Activated T-cell treated with anti-CD3 and anti-CD28 coated beads for 48 hours (primary cell): ENCODE measurements at regions not wholly inside any gene's neighbourhood (a gene's known extent, or its start where the extent isn't known, plus 50 kb on each side); places are given as distances from the start of the nearest gene placed in this dataset.
"Not testable (repeated sequence)": the region's sequence is repeated elsewhere in the genome, so short reads cannot be mapped to it uniquely, and the experiment has no call there.

Experiments
- DNase-seq: peaks from one replicate; pipeline ENCODE4 v3.0.0-alpha.2; 2020; ENCODE audit warnings: low read depth

DNA sequence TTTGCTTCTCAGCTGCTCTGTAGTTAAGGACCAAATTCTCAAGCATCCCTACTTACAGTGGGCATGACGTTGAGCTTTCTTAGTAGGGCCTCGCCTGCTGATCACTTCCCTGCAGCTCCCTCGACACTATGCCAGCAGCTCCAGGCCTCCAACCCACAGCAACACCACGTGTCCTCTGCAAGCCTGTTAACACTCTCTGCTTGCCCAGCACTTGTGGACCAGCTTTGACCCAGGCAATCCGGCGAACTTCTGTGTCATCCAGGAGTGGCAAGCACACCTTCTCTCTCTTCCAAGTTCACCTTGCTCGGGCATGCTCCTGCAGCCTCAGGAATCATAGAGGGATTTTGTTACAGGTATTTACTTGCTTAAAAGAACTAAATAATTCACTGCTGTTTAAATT is 138.6 kb upstream of the FHL2 start:
- DNase-seq, result no peak

DNA sequence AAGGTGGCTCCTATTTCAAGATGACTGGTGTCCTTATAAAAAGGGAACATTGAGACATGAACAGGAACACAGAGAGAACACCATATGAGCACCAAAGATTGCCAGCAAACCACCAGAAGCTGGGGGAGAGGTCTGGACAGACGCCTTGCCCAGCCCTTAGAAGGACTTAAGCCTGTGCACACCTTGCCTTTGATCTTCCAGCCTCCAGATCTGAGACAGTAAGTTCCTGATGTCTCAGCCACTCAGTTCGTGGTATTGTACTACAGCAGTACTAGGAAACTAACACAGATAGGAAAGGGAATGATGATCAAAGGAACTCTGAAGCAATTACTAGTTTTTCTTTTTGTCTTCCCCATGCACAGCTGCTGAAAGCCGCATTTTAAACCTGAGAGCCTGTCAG is 137.3 kb upstream of the FHL2 start:
- no peak for DNase-seq

DNA sequence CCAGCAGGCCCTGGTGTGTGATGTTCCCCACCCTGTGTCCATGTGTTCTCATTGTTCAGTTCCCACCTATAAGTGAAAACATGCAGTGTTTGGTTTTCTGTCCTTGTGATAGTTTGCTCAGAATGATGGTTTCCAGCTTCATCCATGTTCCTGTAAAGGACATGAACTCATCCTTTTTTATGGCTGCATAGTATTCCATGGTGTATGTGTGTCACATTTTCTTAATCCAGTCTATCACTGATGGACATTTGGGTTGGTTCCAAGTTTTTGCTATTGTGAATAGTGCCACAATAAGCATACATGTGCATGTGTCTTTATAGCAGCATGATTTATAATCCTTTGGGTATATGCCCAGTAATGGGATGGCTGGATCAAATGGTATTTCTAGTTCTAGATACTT is 130.4 kb upstream of the FHL2 start:
- DNase-seq, result not testable (repeated sequence)

DNA sequence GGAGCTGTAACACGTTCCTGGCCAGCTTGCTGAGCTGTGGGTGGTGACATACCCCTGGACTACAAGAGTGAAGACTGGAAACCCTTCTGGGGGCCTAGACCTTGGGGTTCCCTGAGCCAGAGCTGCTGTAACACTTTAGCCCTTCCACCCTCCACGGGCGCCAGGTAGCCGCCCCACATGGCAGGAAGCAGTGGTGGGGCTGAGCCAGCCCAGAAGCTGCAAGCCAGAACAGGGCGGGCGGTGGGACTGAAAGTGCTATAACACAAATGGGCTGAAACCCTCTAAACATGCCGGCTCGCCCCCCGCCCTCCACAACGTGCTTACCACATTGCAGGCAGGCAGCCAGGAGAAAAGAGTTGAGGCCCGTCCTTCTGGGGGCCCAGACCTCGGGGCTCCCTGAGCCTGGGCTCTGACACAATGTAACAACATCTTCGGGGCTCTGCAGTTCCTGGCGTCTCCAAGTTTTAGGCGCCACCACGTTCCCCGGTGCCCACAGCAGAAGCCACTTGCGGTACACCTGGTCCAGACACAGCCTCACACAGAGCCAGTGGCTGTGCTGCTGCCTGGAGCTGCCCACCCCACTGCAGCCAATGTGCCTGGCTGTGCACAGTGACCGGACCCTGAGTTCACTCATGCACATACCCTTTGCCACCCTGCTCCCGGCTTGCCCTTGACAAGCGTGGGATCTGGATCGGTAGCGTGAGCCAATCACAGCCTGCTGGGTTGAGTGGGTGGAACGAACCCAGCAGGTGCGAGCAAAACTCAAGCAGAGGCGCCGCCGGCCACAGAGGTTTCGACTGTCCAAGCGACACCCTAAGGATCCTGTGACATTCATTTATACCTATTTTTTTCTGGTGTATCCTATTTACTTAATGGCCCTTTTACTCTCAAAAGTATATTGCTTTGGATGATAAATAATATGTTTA is 127.4 kb upstream of the FHL2 start:
- no peak for DNase-seq

DNA sequence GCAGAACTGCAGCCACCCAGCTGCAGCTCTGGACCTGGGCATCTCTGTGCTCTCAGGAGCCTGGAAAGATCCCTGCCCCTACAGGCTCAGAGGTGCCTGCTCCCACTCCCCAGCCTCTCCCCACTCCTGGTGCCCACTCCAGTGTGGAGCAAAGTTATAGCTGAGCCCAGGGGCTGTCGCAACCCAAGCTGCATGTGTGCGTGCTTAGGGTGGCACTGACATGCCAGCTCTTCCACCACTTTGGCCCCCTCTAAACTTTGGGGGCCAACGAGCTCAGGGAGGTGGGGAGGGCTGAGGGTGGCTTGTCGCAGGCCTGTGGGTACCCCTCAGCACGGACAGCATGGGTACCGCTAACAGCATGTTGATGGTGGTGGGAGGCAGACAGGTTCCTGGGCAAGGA is 126.3 kb upstream of the FHL2 start:
- DNase-seq, result no peak

DNA sequence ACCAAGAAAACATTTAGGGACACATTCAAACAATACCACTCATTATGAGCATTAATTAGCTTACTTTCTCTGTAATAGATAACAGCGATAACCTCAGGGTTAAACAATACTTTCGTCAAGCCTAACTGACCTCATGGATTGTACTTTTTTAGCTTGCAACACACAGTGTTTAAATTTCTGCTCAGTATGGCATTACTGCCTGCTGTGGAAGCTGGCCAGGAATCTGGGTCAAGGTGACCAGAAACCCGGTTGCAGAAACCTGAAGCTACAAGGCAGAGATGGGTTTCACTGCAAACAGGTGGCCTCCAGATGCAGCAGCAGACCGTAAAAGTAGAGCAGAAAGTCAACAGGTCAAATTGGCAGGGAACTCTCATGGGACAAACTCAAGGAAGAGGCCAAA is 123.8 kb upstream of the FHL2 start:
- DNase-seq, result no peak

DNA sequence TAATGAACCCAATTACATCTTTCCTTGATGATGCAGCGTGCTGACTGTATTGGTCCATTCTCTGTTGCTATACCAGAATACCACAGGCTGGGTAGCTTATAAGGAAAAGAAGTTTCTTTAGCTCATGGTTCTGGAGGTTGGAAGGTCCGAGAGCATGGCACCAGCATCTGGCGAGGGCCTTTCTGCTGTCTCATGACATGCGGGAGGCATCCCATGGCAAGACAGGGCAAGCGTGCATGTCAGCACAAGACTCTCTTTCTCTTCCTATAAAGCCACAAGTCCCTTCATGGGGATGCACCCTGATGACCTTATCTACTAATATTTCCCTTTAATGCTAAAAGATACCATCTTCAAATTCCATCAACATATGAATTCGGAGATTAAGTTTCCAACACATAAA is 122.8 kb upstream of the FHL2 start:
- no peak for DNase-seq

DNA sequence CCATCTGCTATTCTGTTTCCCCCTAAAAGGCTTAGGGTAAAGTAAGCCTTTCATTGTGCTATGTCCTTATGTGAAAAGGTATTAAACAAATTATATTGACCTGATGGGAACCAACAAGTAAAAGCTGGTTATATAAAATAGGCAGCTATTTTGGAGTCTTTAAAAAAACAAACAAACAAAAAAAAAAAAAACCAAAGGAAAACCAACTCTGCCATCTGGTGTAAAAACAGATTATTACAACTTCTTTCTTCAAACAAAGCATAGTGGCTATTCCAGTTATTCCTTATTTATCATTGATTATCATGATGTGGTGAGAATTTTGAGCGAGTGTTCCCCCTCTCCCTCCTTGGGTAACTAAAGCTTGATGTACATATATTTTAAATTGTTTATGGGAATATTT is 122.3 kb upstream of the FHL2 start:
- DNase-seq, result no peak

DNA sequence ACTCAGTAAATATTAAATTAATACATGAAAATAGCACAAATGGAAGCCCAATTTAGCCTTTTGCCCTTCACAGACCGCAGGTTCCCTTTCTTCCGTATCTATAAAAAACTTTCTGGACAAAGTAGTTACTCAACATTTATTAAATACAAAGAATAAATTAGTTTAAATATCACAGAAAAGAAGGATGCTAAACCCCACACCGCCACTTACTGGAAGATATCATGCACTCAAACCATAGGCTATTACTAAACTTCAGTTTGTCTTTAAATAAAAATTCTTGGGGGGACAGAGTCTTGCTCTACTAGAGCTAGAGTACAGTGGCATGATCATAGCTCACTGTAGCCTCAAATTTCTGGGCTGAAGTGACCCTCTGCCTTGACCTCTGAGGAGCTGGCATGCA is 120.7 kb upstream of the FHL2 start:
- no peak for DNase-seq

DNA sequence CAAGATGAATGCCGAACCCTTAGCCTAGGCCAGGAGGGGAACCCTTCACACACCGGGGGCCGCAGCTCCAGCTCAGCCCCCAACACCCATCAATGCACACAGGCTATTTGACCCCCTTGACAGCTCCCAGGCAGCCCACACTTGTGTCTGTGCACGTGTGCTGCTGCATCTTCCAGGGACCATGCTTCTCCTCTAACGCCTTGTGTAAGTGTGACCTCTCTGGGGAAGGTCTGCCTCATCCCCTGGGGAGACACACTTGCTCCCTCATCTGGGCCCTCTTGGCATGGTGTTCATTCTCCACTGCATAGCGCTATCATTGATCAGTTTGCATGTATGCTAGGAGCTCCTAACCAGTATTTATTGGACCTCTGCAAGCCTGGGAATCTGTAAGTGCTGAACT is 120.0 kb upstream of the FHL2 start:
- no peak for DNase-seq

DNA sequence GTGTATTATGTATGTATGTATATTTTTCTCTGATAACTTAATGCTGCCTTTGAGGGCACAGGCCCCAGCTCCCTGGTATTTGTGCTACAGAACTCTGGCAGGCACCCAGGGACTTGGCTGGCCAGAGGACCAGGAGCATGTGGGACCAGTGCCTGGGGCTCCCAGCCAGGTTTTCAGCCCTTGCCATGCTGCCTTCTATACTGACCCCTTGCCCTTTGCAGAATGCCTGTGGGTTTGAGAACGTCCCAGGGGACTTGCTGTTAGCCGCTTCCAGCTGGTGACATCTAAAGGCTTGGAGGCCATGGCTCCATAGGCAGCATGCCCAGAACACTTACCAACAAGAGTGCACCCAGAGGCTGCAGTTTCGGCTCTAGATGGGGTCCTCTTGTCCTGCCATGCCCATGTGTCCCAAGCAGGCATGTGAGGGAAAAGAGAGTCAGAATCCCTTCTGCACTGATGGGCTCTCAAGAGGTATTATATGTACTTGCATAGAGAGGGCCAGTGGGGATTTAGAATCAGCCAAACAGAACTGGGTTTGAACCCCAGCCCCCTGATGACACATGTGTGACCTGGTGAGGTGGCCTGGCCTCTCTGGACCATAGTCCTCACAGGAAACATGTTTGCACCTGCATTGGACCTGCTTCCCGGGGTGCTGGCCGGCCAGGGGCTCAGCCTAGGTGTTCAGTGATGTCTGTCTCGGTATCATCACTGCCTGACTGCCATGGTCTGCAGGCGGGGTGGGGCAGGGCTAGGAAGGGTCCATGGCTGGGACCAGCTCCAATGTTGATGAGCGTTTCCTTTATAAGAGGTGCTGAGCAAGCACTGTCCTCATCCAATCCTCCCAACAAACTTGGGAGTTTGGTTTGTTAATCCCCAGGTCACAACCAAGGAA is 119.2 kb upstream of the FHL2 start:
- no peak for DNase-seq

DNA sequence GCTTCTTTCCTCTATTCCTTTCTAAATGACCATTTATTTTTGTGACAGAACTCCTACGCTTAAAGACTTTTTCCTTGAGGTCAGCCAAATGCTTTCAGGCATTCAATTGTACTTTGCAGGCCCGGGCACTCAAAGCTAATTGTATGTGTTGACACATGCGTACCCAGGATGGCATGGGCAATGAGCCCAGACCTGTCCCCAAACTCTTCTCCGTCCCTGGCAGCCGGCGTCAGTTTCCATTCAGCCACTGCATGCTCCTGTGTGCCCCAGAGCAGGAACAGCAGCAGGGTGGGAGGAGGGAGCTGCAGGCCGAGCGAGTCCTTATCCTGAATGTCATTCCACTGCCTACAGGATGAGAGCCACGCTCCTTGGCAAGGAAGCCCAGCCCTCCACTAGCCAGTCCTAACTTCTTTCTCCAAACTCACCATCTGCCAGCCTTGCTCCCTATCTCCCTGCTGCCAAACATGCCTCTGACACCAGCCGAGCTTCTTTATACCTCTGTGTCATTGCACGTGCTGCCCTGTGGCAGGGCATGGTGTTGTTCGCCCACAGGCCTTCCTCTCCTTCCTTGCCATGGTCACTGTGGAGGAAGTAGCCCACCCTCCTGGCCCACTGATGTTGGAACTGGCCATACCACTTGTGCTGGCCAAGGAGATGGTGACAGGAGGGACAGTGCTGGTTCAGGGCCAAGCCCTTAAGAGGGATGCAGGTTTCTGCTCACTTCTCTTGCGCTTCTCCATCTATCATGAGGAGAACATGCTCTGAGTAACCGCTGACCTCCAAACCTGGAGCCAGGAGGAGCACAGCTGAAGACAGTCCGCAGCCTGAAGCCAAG is 116.9 kb upstream of the FHL2 start:
- no peak for DNase-seq

DNA sequence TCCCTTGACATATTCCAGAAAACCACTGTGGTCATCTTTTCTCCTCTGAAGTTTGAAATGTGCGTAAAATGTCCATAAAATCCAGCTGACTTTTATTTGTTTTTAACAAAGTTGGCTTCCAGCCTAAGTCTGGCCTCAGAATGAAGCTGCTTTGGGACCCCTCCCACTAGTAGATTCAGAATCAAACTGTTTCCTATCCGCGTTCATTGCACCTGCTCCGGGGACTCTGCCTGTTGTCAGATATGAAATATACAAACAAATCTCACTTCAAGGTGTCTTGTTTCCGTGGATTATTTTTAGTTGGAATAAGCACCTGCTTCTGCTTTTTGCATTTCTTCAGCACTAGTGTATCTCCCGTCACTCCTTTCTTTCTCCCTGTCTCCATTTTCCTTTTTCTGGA is 115.7 kb upstream of the FHL2 start:
- DNase-seq, result no peak

DNA sequence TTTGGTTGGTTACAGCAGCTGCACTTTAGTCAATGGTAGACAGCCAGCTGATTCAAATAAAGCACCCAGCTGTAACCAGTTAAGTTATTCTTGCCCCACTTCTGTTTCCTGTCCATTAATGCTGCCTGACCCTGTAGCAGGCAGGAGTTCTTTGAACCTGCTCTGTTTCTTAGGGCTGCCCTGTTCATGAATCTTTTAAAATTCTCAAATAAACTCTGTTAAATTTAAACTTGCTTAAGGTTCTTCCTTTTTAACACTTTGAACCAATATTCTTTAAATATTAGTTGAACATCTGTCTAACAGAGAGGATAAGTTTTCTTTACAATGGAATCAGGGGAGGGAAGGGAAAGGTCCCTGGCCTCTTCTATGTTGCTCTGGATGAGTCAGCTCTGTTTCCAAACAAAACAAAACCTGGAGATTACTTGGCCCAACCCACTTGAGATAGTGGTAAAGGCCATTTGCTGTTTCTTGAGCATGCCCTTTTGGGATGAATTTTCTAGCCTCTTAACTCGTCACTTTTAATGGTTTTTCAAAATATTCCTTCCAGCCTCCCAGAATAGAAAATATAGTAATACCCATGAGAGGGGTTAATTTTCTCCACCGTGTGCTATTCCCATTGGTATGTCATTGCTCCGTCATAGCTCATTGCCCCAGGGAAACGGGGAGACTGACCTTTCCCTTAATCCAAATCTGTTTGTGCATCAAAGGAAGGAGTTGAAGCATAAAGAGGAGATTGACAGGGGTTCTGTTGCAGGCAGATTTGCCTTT is 112.1 kb upstream of the FHL2 start:
- DNase-seq, result no peak

DNA sequence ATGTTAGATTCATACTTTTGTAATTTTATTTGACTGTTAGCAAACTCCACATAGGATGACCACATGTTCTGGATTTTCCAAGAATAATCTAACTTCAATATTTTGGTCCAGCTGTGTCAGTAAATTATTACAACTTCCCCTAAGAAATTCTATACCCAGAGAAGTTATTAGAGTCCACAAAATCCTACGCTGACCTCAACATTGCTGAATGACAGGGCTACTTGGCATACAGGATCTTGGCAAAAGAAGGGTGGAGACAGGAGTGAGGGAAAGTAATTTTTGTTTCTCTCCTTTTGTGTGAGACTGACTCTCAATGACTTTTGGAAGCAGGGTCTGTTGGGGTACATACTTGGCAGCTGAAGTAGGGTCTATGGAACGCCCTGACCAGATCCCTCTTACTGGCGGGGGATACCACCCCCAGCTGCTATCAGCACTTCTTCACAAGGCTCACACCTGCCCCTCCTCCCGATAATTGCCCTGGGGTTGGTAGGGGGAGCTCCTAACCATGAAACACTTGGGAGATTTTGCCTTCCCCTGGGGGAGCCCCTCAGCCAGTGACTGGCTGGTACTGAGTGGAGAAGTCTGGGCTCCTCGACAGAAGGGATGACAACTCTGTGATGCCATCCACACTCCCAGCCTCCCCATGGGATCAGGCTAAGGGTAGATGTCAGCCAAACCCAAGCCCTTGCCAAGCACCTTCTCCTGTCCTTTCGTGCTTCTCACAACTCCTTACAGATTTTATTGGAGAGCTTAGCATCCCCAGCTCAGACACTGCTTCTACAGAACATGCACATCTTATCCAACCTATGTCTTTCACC is 110.6 kb upstream of the FHL2 start:
- DNase-seq, result no peak

DNA sequence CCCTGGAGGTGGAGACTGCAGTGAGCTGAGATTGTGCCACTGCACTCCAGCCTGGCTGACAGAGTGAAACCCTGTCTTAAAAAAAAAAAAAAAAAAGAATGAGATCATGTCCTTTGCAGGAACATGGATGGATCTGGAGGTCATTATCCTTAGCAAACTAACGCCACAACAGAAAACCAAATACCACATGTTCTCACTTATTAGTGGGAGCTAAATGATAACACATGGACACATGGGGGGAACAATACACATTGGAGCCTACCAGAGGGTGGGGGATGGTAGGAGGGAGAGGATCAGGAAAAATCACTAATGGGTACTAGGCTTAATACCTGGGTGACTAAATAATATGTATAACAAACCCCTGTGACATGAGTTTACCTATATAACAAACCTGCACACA is 108.0 kb upstream of the FHL2 start:
- not testable (repeated sequence) for DNase-seq

DNA sequence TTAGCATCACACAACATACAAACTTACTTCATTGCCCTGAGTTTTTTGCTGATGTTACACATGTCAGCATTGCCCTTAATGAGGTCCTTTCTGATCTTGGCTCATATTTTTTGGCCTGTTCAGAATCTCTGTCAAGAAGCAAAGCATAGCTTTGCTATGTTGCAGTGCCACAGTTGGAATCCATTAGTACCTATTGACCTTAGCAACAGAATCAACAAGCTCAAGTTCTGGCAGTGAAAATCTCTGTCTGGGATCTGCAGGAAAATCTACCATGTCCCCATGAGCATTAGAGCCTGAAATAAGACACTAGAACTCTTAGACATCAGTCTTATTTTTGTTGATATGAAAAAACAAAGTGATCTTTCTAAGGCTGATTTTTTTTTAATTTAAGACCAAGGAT is 105.6 kb upstream of the FHL2 start:
- no peak for DNase-seq

DNA sequence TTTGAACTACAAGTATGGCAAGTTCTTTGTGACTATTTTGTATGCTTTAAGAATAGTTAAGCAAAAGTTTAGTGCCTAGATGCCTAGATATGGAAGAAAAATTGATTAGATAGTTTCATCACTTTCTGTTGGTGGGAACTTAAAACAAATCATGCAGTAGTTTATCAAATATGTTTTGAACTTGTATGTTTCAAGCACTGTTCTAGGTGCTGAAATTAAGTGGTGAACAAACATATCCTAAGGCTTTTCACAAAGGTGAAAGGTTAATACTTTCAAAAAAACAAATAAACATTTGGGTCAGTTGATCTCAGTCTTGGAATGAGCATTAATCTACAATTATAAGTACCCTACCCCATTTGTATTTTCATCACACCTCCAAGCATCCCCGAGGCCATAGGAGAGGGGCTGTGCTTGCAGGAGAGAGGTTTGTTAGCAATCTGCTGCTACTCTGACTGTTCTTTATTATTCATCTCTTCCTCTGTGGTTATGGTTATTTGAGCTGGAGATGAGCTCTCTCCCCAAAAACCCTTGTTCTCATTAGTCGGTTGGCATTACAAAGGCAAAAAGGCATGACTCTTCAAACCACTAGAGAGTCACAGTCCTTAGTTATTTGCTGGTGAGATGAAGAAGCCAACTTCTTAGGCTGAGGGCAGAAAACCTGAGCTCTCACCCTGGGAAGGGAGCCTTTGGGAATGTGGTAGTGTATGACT is 103.9 kb upstream of the FHL2 start:
- no peak for DNase-seq

DNA sequence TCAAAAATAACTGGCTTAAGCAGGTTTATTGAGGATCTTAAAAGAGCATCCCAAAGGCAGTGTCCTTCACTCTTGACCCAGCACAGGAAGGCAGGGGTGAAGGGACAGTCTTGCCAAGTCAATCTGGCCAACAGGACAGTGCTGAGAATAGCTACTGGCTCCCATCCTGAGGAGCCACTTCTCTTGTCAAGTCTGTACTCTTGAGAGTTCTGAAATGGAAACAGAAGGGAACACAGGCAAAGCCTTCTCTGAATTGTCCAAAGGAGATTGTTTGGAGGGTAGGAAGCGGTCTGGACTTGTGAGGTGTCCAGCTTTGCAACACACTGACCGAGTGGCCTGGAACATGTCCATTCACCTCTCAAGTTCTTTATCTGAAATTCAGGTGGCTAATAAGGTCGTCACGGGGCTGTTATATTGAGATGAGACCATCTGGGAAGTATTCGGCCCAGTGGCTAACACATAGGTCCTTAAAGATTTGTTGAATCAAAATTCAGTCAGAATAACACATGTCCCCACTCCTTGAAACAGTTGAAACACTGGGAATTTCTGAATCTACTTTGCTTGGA is 99.5 kb upstream of the FHL2 start:
- DNase-seq, result no peak

DNA sequence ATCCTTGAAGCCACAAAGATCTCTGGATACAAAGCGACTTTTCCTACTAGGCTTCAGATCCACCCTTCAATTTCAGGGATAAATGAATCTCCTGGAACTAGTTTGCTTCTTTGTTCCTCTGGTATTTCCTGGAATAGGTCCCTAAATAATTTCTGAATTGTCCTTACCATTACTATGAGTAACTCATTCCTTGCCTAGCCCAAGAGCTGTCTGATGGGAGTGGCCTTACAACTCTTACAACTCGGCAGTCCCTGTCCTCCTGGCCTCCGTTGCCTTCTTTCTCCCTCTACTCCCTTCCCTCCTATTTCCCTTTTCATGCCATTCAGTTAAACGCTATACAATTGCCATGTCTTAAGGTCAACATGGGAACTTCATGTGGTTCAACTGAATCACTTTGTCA is 98.2 kb upstream of the FHL2 start:
- DNase-seq, result no peak
